Lung (tissue), 11 donors: ENCODE measurements at regions not wholly inside any gene's neighbourhood (a gene's known extent, or its start where the extent isn't known, plus 50 kb on each side); places are given as distances from the start of the nearest gene placed in this dataset.
"Not testable (repeated sequence)": the region's sequence is repeated elsewhere in the genome, so short reads cannot be mapped to it uniquely, and the experiment has no call there.

Source experiments
- ATAC-seq: fragments of 200-7000 bp; cut with Tn5 transposase; one replicate; pipeline ENCODE4 v1.9.1; 2020; ENCODE audit warnings: moderate number of reproducible peaks; ENCODE audit not compliant: insufficient read depth, low FRiP score
- DNase-seq, 3 donors: peaks; one replicate each; pipeline ENCODE4 v3.0.0-alpha.2; 2013 to 2017
- H3K27ac ChIP-seq, 2 donors: one replicate each; pipeline ENCODE4 v1.5.1; 2013; ENCODE audit warnings: mild to moderate bottlenecking in 2 of 2, moderate library complexity in 2 of 2, control low read depth in 1 of 2, inconsistent platforms in 1 of 2, low read depth in 1 of 2, low read length in 1 of 2
- H3K27me3 ChIP-seq, 3 donors: one replicate each; pipeline ENCODE4 v1.5.1; 2013; ENCODE audit warnings: low read length in 2 of 3; ENCODE audit not compliant: control insufficient read depth in 3 of 3, insufficient read depth in 3 of 3
- H3K36me3 ChIP-seq, 4 donors: one replicate each; pipeline ENCODE4 v1.5.1; 2013; ENCODE audit warnings: low read length in 4 of 4, mild to moderate bottlenecking in 1 of 4, moderate library complexity in 1 of 4; ENCODE audit not compliant: control insufficient read depth in 4 of 4, insufficient read depth in 4 of 4
- H3K4me1 ChIP-seq, 5 donors: one replicate each; pipeline ENCODE4 v1.5.1; 2013; ENCODE audit warnings: low read length in 5 of 5, mild to moderate bottlenecking in 2 of 5, moderate library complexity in 1 of 5; ENCODE audit not compliant: control insufficient read depth in 5 of 5, insufficient read depth in 5 of 5
- H3K4me3 ChIP-seq: one replicate; pipeline ENCODE4 v1.5.1; 2013; ENCODE audit warnings: mild to moderate bottlenecking, control low read depth, moderate library complexity
- H3K9ac ChIP-seq, 2 donors: one replicate each; pipeline ENCODE4 v1.5.1; 2013; ENCODE audit warnings: low read length in 2 of 2, control low read depth in 1 of 2; ENCODE audit not compliant: insufficient read depth in 1 of 2
- H3K9me3 ChIP-seq, 4 donors: one replicate each; pipeline ENCODE4 v1.5.1; 2013; ENCODE audit warnings: low read length in 3 of 4, mild to moderate bottlenecking in 1 of 4, moderate library complexity in 1 of 4; ENCODE audit not compliant: control insufficient read depth in 4 of 4, insufficient read depth in 3 of 4
- CTCF ChIP-seq: IDR thresholded peaks from 2 replicates; pipeline ENCODE4 v1.5.1; 2012; ENCODE audit warnings: mild to moderate bottlenecking; ENCODE audit errors: control extremely low read depth, extremely low read depth
- WGBS, 2 donors: extraction: QIAGEN DNeasy Blood & Tissue Kit; methylation state at CpG; one replicate each; pipeline ENCODE4 v1.1.7; 2013; 5-methylcytosine and 5-hydroxymethylcytosine counted together
- donor health status: control.
- donor health status: control.
- donor health status: Bipolar disorder and iron deficiency.
- donor health status: healthy.
- donor health status: DM: yes; HTN: yes; CAD: no.

- TF ChIP-seq CTCF = no peak
- 93 to 97% methylated on average over 3 of the region's 3 CpGs for WGBS, 2 donors
- DNase-seq (no peak), ATAC-seq (no peak)
- no peaks in the 10 kb centered on the region for H3K4me1 ChIP-seq
- no peak overlapping the region for H3K27ac ChIP-seq
- H3K9me3 ChIP-seq = no peaks in the 10 kb centered on the region
- no peak overlapping the region for H3K4me3 ChIP-seq
- H3K27me3 ChIP-seq = no peaks in the 10 kb centered on the region
- H3K9ac ChIP-seq = no peak overlapping the region
- no peaks in the 10 kb centered on the region for H3K36me3 ChIP-seq
These were observed 875.9 kb downstream of the TTLL7 start for GRCh38 chr1:83123019-83123418.

- ATAC-seq = no peak
These were observed 880.5 kb downstream of the TTLL7 start for GRCh38 chr1:83118472-83118871.

GRCh38 chr1:83117030-83117429, 881.9 kb downstream of the TTLL7 start:
- WGBS, 2 donors = 90 to 96% methylated on average over 4 of the region's 4 CpGs
- H3K4me1 ChIP-seq, H3K27ac ChIP-seq, H3K9me3 ChIP-seq, H3K4me3 ChIP-seq, DNase-seq, ATAC-seq, H3K36me3 ChIP-seq, H3K9ac ChIP-seq, H3K27me3 ChIP-seq: not testable (repeated sequence)

More at GRCh38 chr1:83118472-83118871, 880.5 kb downstream of the TTLL7 start:
- H3K9ac ChIP-seq = no peak overlapping the region
- no peaks in the 10 kb centered on the region for H3K9me3 ChIP-seq
- no peak overlapping the region for H3K4me3 ChIP-seq
- H3K4me1 ChIP-seq = no peaks in the 10 kb centered on the region
- no peak for TF ChIP-seq CTCF
- no peak overlapping the region for H3K27ac ChIP-seq
- WGBS, 2 donors = 96 to 98% methylated on average over 4 of the region's 4 CpGs
- no peak for DNase-seq
- no peaks in the 10 kb centered on the region for H3K27me3 ChIP-seq
- H3K36me3 ChIP-seq = no peaks in the 10 kb centered on the region

- Histone ChIP-seq H3K9me3 (peaks cover 0 to 3% (median 0%) of the 10 kb centered on the region in 4 donors), H3K27me3 (no peaks in the 10 kb centered on the region), H3K27ac (no peak overlapping the region), H3K36me3 (no peaks in the 10 kb centered on the region), H3K4me1 (no peaks in the 10 kb centered on the region), H3K9ac (no peak overlapping the region), H3K4me3 (no peak overlapping the region)
- DNase-seq = no peak
- no peak for ATAC-seq
- TF ChIP-seq CTCF = no peak
- 67 to 94% methylated on average over 2 of the region's 2 CpGs for WGBS, 2 donors
These were observed 883.1 kb downstream of the TTLL7 start for GRCh38 chr1:83115785-83116184.
